Suppressor macrophage (primary cell): ENCODE measurements at regions not wholly inside any gene's neighbourhood (a gene's known extent, or its start where the extent isn't known, plus 50 kb on each side); places are given as distances from the start of the nearest gene placed in this dataset.

Experiments used
- DNase-seq, 4 experiments: peaks; one replicate each; pipeline ENCODE4 v3.0.0-alpha.2; 2020 to 2022

DNA sequence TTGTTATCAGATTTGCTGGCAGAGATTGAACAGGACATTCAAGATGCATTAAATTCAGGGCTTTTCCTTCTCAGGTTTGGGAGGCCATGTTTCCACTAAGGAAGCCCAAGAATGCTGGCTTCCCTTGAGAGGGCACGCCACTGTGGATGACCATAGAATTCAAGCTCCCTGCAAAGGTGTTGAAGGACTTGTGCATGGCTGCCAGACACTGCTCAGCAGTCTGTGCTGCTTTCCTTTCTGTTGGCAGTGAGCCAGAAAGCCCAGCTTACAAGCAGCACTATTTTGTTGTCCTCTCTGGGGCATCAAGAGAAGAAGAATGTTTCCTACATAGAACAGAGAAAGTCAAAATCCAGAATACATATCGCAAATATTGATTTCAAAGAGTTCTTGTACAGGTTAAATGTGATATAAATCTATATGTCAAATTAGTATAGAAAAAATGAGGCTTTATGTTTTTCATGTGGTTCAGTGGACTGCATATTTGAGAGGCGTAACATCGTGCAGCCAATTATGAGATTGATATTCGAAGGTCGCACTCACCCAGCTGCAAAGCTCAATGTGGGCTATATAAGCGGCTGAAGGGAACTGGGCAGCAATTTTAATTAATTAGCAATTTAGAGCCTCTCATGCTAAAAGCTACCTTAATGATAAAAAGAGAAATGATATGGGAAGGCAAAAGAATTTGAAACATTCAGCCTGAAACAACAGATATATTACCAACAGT, 103.1 kb upstream of the ISL1 start:
- peak in 1 of 4 experiments; percentile 0 for DNase-seq

DNA sequence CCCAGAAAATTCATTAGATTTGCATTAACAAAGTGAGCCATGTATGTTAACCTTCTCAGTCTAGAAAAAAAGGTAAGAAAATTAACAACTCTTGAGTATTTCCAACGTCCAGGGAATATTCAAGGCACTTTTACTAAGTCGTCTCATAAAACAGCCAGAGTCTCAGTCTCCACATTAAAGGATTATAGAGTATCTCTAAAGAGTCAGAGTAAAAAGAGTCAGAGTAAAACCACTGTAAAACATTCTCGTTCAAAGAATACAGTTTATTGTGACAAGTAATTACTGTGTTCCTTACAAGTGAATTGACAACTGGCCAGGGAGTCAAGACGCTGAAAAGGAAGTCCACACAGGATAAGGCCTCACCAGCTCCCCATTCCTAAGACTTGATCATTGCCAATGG, 97.2 kb upstream of the ISL1 start:
- DNase-seq: no peak

- no peak for DNase-seq
Measured at GRCh38 chr5:51302343-51302742, 80.9 kb upstream of the ISL1 start.

DNA sequence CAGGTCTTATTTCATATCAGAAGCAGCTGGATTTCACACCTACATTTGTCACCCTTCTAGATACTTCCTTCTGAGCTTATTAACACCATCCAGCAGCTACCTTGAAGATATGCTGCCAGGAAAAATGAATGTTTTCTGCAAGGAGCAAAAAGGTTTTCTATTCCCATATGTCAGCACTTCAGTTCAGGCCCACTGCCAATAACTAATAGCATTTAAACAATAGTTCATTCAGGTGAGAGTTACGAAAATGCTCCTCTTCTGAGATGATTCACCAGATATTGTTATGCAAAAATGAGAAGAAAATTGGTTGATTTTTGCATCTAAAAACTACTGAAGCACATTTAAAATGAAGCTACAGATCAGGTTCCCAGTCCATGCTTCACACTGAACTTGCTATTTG, 56.4 kb upstream of the ISL1 start:
- DNase-seq: no peak
